Coronary artery (tissue), 2 donors: ENCODE measurements at regions not wholly inside any gene's neighbourhood (a gene's known extent, or its start where the extent isn't known, plus 50 kb on each side); places are given as distances from the start of the nearest gene placed in this dataset.
"Not testable (repeated sequence)": the region's sequence is repeated elsewhere in the genome, so short reads cannot be mapped to it uniquely, and the experiment has no call there.

Experiments used
- DNase-seq: peaks from one replicate; pipeline ENCODE4 v3.0.0-alpha.2; 2017; ENCODE audit warnings: low spot score
- H3K27ac ChIP-seq, 2 donors: fragments of 200-600 bp; sonication (generic); one replicate each; pipeline ENCODE4 v1.5.1; 2016 to 2019
- H3K4me3 ChIP-seq: fragments of 200-600 bp; sonication (generic); 2 replicates; pipeline ENCODE4 v1.5.1; 2016; ENCODE audit warnings: mild to moderate bottlenecking, moderate library complexity
- CTCF ChIP-seq: fragments of 200-600 bp; sonication (generic); IDR thresholded peaks from one replicate; pipeline ENCODE4 v1.5.1; 2019; ENCODE audit warnings: antibody characterized with exemption

GRCh38 chr2:239732666-239733010 is 292.5 kb downstream of the NDUFA10 start:
- no peak overlapping the region for H3K4me3 ChIP-seq
- no peak for DNase-seq
- no peak overlapping the region for H3K27ac ChIP-seq
- TF ChIP-seq CTCF: no peak

GRCh38 chr2:239731998-239732665 is 293.0 kb downstream of the NDUFA10 start:
- TF ChIP-seq CTCF: no peak
- no peak overlapping the region for H3K4me3 ChIP-seq
- DNase-seq: no peak
- no peak overlapping the region for H3K27ac ChIP-seq

GRCh38 chr2:239731422-239731821 is 293.7 kb downstream of the NDUFA10 start:
- Histone ChIP-seq H3K4me3 (no peak overlapping the region), H3K27ac (no peak overlapping the region)
- DNase-seq: no peak
- no peak for TF ChIP-seq CTCF

GRCh38 chr2:239730897-239731296 is 294.2 kb downstream of the NDUFA10 start:
- no peak for TF ChIP-seq CTCF
- Histone ChIP-seq H3K4me3 (no peak overlapping the region), H3K27ac (no peak overlapping the region)
- no peak for DNase-seq

GRCh38 chr2:239730567-239730882 is 294.6 kb downstream of the NDUFA10 start:
- H3K27ac ChIP-seq, DNase-seq, H3K4me3 ChIP-seq: not testable (repeated sequence)

- H3K27ac ChIP-seq: no peak overlapping the region
- no peak overlapping the region for H3K4me3 ChIP-seq
- no peak for TF ChIP-seq CTCF
- DNase-seq: no peak
These were observed 295.2 kb downstream of the NDUFA10 start for GRCh38 chr2:239729681-239730566.

GRCh38 chr2:239729151-239729550 is 296.0 kb downstream of the NDUFA10 start:
- H3K4me3 ChIP-seq: no peak overlapping the region
- no peak for TF ChIP-seq CTCF
- DNase-seq: no peak
- H3K27ac ChIP-seq: no peak overlapping the region
